Skin of body (tissue), 1 donor: ENCODE measurements at regions not wholly inside any gene's neighbourhood (a gene's known extent, or its start where the extent isn't known, plus 50 kb on each side); places are given as distances from the start of the nearest gene placed in this dataset.

Source experiments
- DNase-seq: peaks from one replicate; lab custom pipeline; 2025; lab: John Stamatoyannopoulos, UW

DNA sequence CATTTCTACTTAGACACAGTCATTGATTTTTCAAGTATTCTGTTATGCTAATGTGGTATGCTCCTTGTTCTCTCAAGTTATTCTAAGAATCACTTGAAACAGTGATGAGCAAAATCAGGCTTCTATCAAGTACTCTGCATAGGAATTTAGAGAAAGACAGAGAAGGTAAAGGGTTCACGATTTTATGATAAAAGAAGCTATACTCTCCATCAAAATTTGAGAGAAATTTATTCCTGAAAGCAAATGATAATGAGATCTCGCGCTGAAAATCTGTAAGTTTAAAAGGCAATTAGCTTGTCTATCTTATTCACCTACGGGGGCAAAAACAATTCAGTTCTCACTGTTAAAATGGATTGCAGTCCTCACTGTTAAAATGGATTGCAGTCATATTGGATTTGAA, 1404.3 kb upstream of the FLRT2 start:
- no peak for DNase-seq

DNA sequence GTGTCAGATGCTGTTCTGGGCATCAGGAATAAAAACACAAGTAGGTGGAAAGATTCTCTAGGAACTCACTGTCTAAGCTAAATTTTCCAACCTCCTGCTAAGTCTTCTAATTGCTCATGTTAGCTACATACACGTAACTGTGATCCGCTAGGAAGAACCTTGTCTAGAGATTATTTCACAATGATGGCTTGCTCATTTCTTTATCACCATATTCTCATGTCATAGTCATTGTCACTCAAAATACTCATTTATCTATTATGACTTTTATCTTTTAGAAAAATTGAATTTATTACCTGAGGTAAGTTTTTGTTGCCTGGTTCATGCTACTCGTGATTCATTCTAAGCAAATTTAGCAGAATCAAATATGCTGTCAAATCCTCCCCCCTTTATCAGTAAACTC, 1402.4 kb upstream of the FLRT2 start:
- DNase-seq = no peak

DNA sequence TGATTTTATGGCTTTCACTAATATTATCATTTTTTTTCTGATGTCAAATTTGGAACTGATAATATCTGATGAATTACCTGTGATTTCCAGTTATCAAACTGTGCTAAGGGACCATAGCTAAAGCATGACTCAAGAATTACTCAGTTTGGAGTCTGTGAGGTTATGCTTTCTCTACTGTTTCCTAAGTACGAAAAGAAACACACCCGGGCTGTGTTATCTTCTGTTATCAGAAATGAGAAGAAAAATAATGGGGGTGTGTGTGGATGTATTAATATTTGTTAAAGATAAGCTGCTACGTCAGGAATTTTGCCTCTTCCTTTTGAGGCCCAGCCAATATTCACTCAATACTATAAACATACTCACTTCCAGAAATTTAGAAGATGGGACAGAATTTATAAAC, 1401.9 kb upstream of the FLRT2 start:
- no peak for DNase-seq

DNA sequence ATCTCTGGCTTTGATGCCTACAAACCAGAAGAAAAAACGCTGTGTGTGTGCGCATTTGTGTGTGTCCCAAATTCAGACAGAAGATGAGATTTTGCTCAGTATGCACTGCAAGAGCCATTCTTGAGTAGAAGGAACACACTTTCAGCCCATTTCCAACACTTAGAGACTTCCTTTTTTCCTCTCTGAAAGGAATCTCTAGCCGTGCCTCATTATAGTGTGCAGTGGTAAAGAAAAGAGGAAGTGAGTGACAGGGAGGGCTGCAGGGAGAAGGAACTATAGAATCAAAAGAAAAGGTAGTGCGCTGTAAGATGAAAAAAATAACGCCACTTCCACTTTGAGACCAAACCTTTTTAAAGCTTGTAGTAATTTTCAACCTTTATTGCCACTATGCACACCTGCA, 1400.9 kb upstream of the FLRT2 start:
- DNase-seq = no peak

- DNase-seq = no peak
Measured at GRCh38 chr14:84129941-84130340, 1400.0 kb upstream of the FLRT2 start.

GRCh38 chr14:84131924-84132323, 1398.0 kb upstream of the FLRT2 start:
- peak; percentile 3 for DNase-seq

DNA sequence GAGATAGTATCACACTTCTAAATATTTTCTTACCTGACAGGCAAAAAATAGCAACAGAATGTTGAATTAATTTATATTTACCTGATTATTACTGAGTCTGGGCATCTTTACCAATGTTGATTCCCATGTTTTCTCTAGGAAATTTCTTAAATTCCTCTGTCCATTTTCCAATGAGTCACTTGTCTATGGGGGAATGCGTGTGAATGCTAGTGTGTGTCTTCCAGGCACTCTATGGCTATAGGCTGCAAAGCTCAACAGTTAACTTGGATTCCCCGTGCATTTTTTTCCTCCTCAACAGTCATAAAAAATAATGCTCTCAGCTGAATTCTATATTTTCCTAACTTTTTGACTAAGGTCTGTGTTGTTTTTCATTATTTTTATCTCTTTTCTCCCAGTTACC, 1385.8 kb upstream of the FLRT2 start:
- DNase-seq = no peak

DNA sequence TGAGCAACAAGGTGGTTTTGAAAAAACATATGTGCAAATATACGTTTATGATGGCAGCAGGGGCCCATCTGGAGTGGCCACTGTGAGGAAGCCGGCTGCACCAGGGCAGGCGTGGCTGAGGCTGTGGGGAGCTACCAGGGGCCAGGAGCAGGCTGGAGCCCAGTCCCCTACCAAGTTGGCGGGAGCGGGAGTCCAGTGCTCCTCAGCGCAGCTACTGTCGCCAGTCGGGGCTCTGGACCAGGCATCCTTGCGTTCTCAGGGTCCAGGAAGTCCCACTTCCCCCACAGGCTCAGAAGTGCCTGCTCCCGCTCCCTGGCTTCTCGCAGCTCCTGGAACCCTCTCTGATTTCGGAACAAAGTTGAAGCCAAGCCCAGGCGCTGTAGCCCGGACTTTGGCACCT, 1377.5 kb upstream of the FLRT2 start:
- no peak for DNase-seq

DNA sequence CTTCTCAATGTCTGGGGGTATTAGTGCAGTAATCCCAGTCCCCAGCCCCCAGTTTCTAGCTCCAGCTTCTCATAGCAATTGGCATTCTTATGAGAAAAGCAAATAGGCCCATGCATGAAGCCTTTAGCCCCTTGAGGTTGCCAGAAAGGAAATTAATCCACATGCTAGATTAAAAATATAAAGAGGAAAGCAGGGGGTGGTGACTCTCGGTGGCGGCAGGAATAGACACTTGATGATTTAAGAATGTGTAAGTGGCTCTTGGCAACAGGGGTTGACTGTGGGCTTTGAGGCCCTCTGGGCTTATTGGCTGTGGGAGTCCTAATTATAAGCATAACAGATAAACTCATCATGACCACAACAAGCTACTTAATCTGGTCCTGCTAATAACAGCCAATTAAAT, 1367.3 kb upstream of the FLRT2 start:
- no peak for DNase-seq

DNA sequence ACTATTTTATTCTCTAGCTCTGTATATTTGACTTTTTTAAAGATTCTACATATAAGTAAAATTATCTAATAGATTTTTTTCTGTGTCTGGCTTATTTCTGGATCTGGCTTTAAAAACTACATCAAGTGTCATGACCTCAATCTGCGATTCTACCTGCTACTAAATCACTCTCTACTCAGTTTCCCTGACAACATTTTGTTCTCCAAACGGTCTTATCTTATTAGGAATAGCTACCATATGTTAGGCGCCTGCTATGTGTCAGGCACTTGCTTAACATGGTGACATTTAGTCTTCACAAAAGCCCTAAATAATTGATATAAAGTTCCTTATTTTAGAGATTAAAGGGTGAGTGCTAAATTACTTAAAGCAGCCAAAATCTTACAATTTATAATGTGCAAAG, 1362.9 kb upstream of the FLRT2 start:
- DNase-seq = no peak

DNA sequence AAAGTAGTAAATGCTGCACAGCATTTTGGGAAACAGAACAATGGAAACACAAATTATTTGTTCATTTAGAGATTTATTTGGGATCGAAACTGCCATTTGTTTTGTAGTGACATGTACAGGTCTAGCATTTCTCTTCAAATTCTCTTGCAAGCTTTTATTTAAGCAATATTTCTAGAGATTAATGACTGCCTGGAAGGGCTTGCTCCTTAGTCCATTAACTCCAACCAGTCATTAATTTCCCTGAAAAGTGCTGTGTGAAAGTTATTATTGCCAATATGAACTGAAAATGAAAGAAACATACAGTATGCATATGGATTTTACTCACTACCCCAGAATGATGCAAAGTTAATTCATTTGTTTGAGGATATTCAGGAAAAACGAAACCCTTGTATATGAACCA, 1349.6 kb upstream of the FLRT2 start:
- no peak for DNase-seq

DNA sequence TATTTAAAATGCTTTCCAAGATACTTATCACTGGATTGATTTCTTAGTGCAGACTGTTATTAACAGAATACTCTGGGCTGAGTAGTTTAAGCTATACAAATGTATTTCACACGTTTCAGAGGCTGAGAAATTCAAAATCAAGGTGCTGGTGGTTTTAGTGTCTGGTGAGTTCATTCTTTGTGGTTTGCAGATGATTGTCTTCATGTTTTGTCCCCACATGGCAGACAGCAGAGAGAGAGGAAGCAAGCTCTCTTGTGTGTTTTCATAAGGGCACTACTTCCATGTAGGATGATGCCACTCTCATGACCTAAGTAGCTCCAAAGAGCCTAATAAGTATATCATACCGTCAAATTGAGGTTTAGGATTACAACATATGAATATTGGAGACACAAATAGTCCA, 1348.9 kb upstream of the FLRT2 start:
- DNase-seq = no peak

DNA sequence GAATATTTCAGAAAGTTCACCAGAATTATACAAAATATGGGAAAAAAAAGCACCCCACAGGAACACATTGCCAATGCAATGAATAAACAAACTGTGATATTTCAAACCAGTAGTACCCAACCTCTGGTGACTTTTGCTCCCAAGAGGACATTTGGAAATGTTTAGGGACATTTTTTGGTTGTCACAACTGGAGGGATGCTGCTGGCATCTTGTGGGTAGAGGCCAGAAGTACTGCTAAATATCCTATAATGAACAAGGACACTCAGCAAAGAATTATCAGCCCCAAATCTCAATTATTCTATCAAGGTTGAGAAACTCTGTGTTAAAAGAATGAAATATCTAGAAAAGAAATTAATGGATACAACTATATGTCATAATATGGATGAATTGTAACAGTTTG, 1334.4 kb upstream of the FLRT2 start:
- no peak for DNase-seq

DNA sequence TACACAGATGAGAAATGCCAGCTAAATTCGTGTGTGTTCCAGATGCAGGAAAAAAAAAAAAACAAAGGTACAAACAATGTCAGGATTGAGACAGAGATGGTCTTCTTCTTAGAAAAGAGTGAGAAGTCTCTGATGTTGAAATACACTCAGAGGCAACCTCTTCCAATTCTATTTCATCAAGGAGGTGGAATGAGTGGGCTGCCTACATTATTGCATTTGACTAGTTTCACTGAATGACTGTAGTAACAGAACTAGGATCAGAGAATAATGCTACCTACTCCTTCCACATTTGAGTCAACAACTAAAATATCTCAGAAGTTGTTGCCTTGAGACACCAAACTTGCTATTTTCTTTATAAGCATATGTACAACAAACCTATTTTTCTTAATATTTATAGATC, 1332.2 kb upstream of the FLRT2 start:
- no peak for DNase-seq

- DNase-seq = no peak
Measured at GRCh38 chr14:84202486-84202885, 1327.5 kb upstream of the FLRT2 start.

DNA sequence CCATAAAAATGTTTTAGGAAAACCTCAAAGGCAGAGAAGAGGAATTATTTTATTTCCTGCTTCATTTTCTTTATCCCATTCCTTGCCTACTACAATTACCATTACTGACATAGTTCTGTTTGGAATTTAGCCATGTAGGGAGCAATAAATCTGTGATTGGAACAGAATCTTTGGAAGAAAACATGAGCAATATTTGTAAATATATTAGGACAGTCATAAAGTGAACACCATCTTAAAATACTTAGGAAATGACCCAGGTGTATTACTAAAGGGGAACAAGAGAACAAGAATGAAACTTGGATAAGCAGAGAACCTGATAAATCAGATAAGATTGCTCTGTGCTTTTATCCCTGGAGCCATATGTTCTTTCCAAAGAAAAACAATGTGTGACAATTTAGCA, 1326.0 kb upstream of the FLRT2 start:
- DNase-seq = no peak

DNA sequence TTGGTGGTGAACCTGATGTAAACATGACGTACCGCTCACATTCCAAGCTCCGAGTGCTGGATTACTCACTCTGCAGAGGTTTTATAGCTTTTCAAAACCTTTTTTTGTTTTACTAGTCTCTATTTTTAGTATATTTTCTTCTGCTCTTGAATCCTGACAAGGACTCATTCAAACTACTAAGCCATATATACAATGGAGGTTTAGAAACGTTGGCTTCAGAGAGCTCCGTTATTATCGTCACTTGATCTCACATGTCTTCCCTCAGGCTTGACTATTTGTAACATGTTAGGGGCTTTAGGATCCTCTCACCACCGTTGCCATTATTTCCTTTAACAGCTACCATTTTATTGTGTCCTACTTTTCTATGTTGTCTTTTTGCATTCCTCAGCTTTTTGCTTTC, 1321.5 kb upstream of the FLRT2 start:
- no peak for DNase-seq

GRCh38 chr14:84209031-84209430, 1320.9 kb upstream of the FLRT2 start:
- no peak for DNase-seq

- no peak for DNase-seq
Measured at GRCh38 chr14:84217066-84217465, 1312.9 kb upstream of the FLRT2 start.

DNA sequence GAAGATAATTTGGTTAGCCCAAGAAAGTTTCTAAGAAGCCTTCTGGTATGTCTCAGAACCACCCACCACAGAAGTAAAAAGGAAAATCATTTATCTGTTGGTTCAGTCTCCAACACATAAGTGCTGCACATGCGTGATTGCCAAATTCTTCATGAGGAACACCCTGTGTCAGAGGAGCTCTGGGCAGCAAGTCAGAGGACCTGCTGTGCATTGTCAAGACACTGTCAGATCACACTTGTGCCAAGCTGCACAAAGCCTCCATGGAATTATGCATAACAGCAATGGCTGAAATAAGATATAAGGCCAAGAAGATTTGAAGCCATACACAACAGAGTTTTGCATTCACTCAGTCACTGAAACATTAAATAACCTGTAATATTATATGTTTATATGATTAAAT, 1304.7 kb upstream of the FLRT2 start:
- peak; percentile 60 for DNase-seq

GRCh38 chr14:84228702-84229101, 1301.2 kb upstream of the FLRT2 start:
- DNase-seq = no peak

DNA sequence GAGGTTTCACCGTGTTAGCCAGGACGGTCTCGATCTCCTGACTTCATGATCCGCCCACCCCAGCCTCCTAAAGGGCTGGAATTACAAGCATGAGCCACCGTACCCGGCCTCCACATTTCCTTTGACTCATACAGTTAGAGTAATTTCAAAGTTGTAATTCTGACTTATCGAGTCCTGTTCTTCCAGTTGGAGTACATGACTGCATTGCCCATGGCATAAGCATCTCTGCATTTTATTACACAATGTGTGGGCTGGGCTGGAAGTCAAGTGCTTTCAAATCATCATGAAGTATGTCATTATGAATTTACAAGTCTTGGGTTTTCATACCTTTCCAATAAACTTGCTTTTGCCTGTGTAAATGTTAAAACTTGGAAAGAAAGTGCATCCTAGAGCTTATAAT, 1295.7 kb upstream of the FLRT2 start:
- DNase-seq = peak; percentile 3

GRCh38 chr14:84236290-84236689, 1293.7 kb upstream of the FLRT2 start:
- DNase-seq = no peak

DNA sequence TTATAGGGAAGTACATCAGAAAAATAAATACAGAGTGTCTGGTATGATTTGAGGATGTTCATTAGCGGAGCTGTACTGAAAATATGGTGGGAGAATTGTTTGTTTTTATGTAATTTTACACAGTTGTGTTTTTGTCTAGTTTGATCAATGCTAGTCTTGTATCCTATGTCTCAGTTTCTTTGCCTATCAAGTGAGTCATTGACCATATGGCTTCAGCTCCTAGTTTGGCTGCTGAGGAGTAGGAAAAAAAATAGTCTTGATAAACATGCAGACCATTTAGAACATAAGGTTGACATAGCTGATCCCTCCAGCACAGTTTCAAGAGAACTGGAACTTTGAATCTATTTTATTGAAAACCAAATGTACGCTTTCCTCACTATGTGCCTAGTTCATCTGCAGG, 1292.1 kb upstream of the FLRT2 start:
- no peak for DNase-seq

GRCh38 chr14:84247693-84248092, 1282.3 kb upstream of the FLRT2 start:
- DNase-seq = no peak
